ENCODE measurements at regions not wholly inside any gene's neighbourhood (a gene's known extent, or its start where the extent isn't known, plus 50 kb on each side); places are given as distances from the start of the nearest gene placed in this dataset.

- Mint-ChIP-seq H3K36me3 (ENCODE audit: insufficient read depth in 1 of 3, low read depth in 3 of 3) (no peaks in the 10 kb centered on the region), H3K4me3 (no peak overlapping the region), H3K27ac (no peak overlapping the region), H3K9me3 (no peaks in the 10 kb centered on the region; a peak in 1 of 5 replicates), H3K4me1 (peaks cover 0 to 6% of the 10 kb centered on the region in 2 experiments; a peak in 1 of 4 replicates), H3K27me3 (ENCODE audit: low read depth) (peaks cover 6% of the 10 kb centered on the region)
- no peak overlapping the region for H4K5ac ChIP-seq (ENCODE audit: insufficient read length, low read depth, low read length)
- H3K4ac ChIP-seq (ENCODE audit: low read depth, low read length) = no peak overlapping the region
- no peak overlapping the region for H2BK20ac ChIP-seq (ENCODE audit: low read depth, low read length, poor library complexity, severe bottlenecking)
- H4K20me1 ChIP-seq (ENCODE audit: control insufficient read depth, insufficient read depth, insufficient read length) = no peaks in the 10 kb centered on the region
- H3K14ac ChIP-seq (ENCODE audit: insufficient read depth, low read length) = no peak overlapping the region
- no peak overlapping the region for H2BK15ac ChIP-seq (ENCODE audit: low read depth, low read length)
- WGBS (ENCODE audit: extremely low coverage, insufficient read length, low lambda C conversion rate) = no CpG with 5 or more reads among the region's 3 CpGs
- no peaks in the 10 kb centered on the region for H3K9me3 ChIP-seq (ENCODE audit: control insufficient read depth, low read depth, low read length)
- H3K79me2 ChIP-seq (ENCODE audit: insufficient read depth, low read length) = no peaks in the 10 kb centered on the region
- no peak overlapping the region for H3K18ac ChIP-seq (ENCODE audit: insufficient read length, low read depth, low read length)
- no peak overlapping the region for H3K23ac ChIP-seq (ENCODE audit: insufficient read length, low read depth, low read length)
- no peak overlapping the region for H3K9ac ChIP-seq (ENCODE audit: extremely low read depth, insufficient read length, low read length)
- H2BK5ac ChIP-seq (ENCODE audit: insufficient read length, low read length) = no peak overlapping the region
- H4K91ac ChIP-seq (ENCODE audit: insufficient read length, low read depth, low read length) = no peak overlapping the region
- H2AK5ac ChIP-seq (ENCODE audit: insufficient read length, low read length) = no peak overlapping the region
- no peaks in the 10 kb centered on the region for H3K79me1 ChIP-seq (ENCODE audit: insufficient read depth, low read depth, low read length, poor library complexity, severe bottlenecking)
- H3T11ph ChIP-seq (ENCODE audit: low read length) = no peak overlapping the region
- H3K27me3 ChIP-seq (ENCODE audit: insufficient read depth, low read length) = no peaks in the 10 kb centered on the region
- no peak for TF ChIP-seq CTCF (conservative IDR thresholded peaks at IDR 0.05)
- no peak overlapping the region for H3K27ac ChIP-seq (ENCODE audit: insufficient read length, low read depth, low read length)
- H2AFZ ChIP-seq (ENCODE audit: low read length) = no peak overlapping the region
- no peak overlapping the region for H2BK120ac ChIP-seq (ENCODE audit: low read depth, low read length, poor library complexity, severe bottlenecking)
- no peak for DNase-seq
- H4K8ac ChIP-seq (replicated peaks; ENCODE audit: insufficient read length, low read depth, low read length) = no peak overlapping the region
- no peak overlapping the region for H3K4me2 ChIP-seq (ENCODE audit: insufficient read depth, insufficient read length, low read length)
- H2BK12ac ChIP-seq (ENCODE audit: insufficient read length, low read depth, low read length) = no peak overlapping the region
- H3K56ac ChIP-seq (ENCODE audit: insufficient read length, low read depth, low read length) = no peak overlapping the region
- no peaks in the 10 kb centered on the region for H3K23me2 ChIP-seq (ENCODE audit: insufficient read length, low read depth, low read length, poor library complexity, severe bottlenecking)
- no peaks in the 10 kb centered on the region for H3K4me1 ChIP-seq (ENCODE audit: insufficient read depth, low read length)
Measured at GRCh38 chr2:225735844-225736243, 336.3 kb downstream of the NYAP2 start.

All from H9 (cell line).